Activated CD4-positive, alpha-beta T cell treated with anti-CD3 and anti-CD28 coated beads for 36 hours (primary cell): ENCODE measurements at regions not wholly inside any gene's neighbourhood (a gene's known extent, or its start where the extent isn't known, plus 50 kb on each side); places are given as distances from the start of the nearest gene placed in this dataset.

ENCODE experiments used
- ATAC-seq: fragments of 200-7000 bp; cut with Tn5 transposase; one replicate; pipeline ENCODE4 v1.10.0; 2021; ENCODE audit warnings: mild to moderate bottlenecking, moderate library complexity
- CTCF ChIA-PET: fragments of 350-600 bp; sonication (Branson Sonifier 250); formaldehyde crosslinking; loops from one replicate; lab custom pipeline; 2021; ENCODE audit warnings: antibody characterized with exemption; lab: Charles Lee
- POLR2A ChIA-PET: fragments of 350-600 bp; sonication (Branson Sonifier 250); formaldehyde crosslinking; loops from one replicate; lab custom pipeline; 2021; ENCODE audit warnings: antibody characterized with exemption, inconsistent platforms; lab: Charles Lee
- DNase-seq: peaks from one replicate; pipeline ENCODE4 v3.0.0-alpha.2; 2020
- H3K27ac Mint-ChIP-seq: one replicate; pipeline ENCODE4 v1.8.0; 2021; ENCODE audit warnings: mixed read lengths
- H3K27me3 Mint-ChIP-seq: one replicate; pipeline ENCODE4 v1.8.0; 2021; ENCODE audit warnings: mixed read lengths
- H3K36me3 Mint-ChIP-seq: one replicate; pipeline ENCODE4 v1.8.0; 2021; ENCODE audit warnings: low read depth, mixed read lengths
- H3K4me1 Mint-ChIP-seq: one replicate; pipeline ENCODE4 v1.8.0; 2021; ENCODE audit warnings: mixed read lengths
- H3K4me3 Mint-ChIP-seq: one replicate; pipeline ENCODE4 v1.8.0; 2021; ENCODE audit warnings: mild to moderate bottlenecking, moderate library complexity, mixed read lengths
- H3K9me3 Mint-ChIP-seq: one replicate; pipeline ENCODE4 v1.8.0; 2021; ENCODE audit warnings: low read depth, mixed read lengths
- intact Hi-C, 2 experiments: fragments of 100-400 bp; cut with DNase I in 1 of 2; cut with micrococcal nuclease in 1 of 2; formaldehyde crosslinking; loops; one replicate each; pipeline versions ENCODE4 v1.14.2 to v1.15.1; 2022 to 2024; cut with DNase I, micrococcal nuclease

DNA sequence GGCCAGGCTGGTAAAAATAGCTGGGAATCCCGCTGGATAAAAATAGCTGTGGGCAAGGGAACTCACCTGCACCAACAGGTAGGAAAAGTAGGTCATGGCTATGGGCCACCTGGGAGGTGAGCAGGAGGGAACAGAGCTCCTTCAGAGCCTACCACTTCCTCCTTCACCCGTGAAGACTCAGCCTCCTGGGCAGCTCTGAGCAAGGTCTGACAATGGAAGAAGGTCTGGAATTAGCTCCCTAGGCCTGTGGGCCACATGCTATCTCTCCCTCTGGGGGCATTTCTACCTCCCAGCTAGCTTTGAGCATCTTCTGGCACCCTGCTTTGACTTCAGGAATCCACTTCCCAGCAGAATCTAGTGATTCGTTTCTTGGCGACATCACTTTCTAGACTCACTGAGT is 153.9 kb downstream of the MRPL14 start:
- H3K27me3 Mint-ChIP-seq = peaks cover 3% of the 10 kb centered on the region
- no peak for DNase-seq
- POLR2A ChIA-PET = no interaction called here
- H3K9me3 Mint-ChIP-seq = no peaks in the 10 kb centered on the region
- intact Hi-C loops = no loop called here
- H3K36me3 Mint-ChIP-seq = no peaks in the 10 kb centered on the region
- CTCF ChIA-PET = no interaction called here
- no peak overlapping the region for H3K4me3 Mint-ChIP-seq
- H3K27ac Mint-ChIP-seq = no peak overlapping the region
- ATAC-seq = no peak
- no peaks in the 10 kb centered on the region for H3K4me1 Mint-ChIP-seq

DNA sequence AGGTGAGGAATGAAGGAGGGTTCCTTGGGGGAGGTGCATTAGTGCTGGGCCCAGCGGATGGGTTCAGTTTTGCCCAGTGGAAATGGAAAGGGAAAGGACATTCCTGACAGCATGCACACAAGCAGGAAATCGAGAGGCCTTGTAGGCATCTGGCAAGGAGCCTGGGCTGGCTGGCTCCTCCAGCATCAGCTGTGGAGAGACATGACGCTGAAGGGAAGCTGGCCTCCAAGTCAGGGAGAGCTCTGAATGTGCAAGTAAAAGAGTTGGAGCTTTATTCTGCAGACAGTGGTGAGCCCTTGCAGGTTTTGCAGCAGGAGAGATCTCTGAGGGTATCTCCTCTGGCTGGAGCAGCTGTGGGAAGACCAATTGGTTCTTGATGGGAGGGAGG is 154.3 kb downstream of the MRPL14 start:
- ChIA-PET CTCF (interaction anchor here (0.6 kb wide), 1 partner anchor 19 kb away, joined by 3 read pairs; no protein-coding TSS in a partner anchor), POLR2A (no interaction called here)
- H3K9me3 Mint-ChIP-seq = no peaks in the 10 kb centered on the region
- no peak overlapping the region for H3K4me3 Mint-ChIP-seq
- DNase-seq (no peak), ATAC-seq (no peak)
- H3K27me3 Mint-ChIP-seq = peaks cover 2% of the 10 kb centered on the region
- H3K4me1 Mint-ChIP-seq = no peaks in the 10 kb centered on the region
- no peaks in the 10 kb centered on the region for H3K36me3 Mint-ChIP-seq
- no peak overlapping the region for H3K27ac Mint-ChIP-seq
- intact Hi-C loops = no loop called here

DNA sequence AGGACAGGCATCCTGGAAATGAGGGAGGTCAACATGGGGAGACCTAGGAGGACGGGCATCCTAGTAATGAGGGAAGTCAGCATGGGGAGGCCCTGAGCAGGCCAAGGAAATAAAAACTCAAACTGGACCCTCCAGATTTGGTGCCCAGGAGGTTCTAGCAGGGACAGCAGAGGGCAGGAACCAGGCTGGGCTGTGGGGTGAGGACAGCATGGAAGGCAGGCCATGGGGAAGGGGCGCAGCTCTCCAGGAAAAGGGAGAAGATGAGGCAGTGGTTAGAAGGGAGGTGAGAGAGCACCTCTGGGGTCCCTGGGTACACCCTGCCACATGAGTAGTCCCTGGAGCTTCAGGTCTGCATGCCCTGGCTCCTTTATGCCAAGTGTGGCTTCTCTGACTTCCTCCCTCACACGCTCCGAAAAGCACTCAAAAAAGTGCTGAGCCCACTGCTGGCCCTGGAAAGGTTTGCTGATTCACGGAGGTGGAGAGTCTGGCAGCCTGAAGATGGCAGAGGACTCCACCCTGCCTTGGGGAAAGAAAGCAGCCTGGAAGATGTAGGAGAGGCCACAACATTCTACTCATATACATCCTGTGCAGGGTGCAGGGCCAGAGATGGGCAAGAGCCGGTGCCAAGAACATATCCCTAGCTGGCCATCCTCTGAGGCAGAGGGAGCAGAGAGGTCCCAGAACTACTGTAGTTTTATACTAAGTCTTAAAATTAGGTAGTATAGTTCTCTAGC is 154.9 kb downstream of the MRPL14 start:
- H3K4me1 Mint-ChIP-seq = no peaks in the 10 kb centered on the region
- ChIA-PET CTCF (interaction anchor here (0.6 kb wide), 2 partner anchors 18 to 199 kb away, joined by 3 read pairs; no protein-coding TSS in a partner anchor), POLR2A (no interaction called here)
- intact Hi-C loops = no loop called here
- ATAC-seq (no peak), DNase-seq (no peak)
- H3K27me3 Mint-ChIP-seq = peaks cover 2% of the 10 kb centered on the region
- no peaks in the 10 kb centered on the region for H3K9me3 Mint-ChIP-seq
- H3K27ac Mint-ChIP-seq = no peak overlapping the region
- no peak overlapping the region for H3K4me3 Mint-ChIP-seq
- H3K36me3 Mint-ChIP-seq = no peaks in the 10 kb centered on the region

DNA sequence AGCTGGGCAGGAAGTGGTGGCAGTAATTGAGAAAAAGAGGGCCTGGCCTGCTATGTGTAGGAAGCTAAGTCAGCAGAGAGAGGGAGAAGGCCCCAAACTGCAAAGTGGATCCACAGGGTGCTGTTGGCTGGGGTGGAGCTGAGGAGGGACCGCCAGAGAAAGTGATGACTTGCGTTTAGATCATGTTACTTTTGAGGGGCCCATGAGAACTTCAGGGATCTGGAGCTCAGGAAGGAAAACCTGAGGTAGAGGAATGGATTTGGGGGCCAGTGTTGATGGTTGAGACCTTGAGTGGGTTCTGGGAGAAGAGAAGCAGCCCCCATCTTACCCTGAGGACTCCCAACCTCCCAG is 155.5 kb downstream of the MRPL14 start:
- CTCF ChIA-PET = interaction anchor here (0.6 kb wide), 1 partner anchor 198 kb away, joined by 3 read pairs; no protein-coding TSS in a partner anchor
- no peaks in the 10 kb centered on the region for H3K9me3 Mint-ChIP-seq

DNA sequence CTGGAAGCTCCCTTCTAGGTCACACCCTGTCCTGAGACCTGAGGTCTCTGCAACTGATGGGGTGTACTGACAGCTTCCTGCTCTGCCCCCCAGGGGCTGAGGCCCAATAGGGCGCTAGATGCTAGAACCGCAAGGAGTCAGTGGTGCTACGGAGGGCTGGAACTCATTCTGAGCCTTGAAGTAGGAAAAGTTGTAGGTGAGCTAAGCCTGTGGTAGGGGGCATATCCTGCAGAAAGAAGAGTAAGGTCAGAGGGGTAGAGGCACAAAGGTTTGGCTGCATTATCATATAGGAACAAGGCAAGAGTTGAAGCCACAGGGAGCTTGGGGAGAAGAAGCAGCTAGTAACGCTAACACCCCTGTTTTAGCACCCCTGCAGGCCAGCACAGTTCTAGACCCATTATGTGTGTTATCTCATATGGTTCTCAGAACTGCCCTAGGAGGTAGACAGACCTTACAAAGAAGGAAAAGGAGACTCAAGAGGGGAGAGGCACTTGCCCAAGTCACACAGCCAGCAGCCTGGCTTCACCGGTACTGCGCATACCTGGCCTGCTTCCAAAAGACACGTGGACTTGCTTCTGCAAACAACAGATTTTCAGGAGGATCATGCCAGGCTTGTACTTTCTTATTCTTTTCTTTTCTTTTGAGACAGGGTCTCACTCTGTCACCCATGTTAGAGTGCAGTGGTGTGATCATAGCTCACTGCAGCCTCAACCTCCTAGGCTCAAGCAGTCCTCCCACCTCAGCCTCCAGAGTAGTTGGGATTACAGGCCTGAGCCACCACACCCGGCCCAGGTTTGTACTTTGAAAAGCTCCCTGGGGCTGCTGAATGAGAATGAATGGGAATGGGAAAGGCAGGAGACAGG is 156.1 kb downstream of the MRPL14 start:
- H3K27me3 Mint-ChIP-seq = peaks cover 2% of the 10 kb centered on the region
- no peak overlapping the region for H3K4me3 Mint-ChIP-seq
- H3K36me3 Mint-ChIP-seq = no peaks in the 10 kb centered on the region
- POLR2A ChIA-PET = no interaction called here
- no peaks in the 10 kb centered on the region for H3K4me1 Mint-ChIP-seq
- no peak overlapping the region for H3K27ac Mint-ChIP-seq
- no peak for DNase-seq
- CTCF ChIA-PET = interaction anchor here (0.6 to 1.0 kb wide), 3 partner anchors 9 to 67 kb away, joined by 4 to 5 read pairs (median 4); no protein-coding TSS in a partner anchor
- no peaks in the 10 kb centered on the region for H3K9me3 Mint-ChIP-seq
- no peak for ATAC-seq
- intact Hi-C loops = no loop called here

More for the DNA sequence above, 155.5 kb downstream of the MRPL14 start:
- no peak for DNase-seq
- POLR2A ChIA-PET = no interaction called here
- intact Hi-C loops = no loop called here
- no peak overlapping the region for H3K4me3 Mint-ChIP-seq
- H3K27me3 Mint-ChIP-seq = peaks cover 2% of the 10 kb centered on the region
- no peaks in the 10 kb centered on the region for H3K36me3 Mint-ChIP-seq
- no peak overlapping the region for H3K27ac Mint-ChIP-seq
- H3K4me1 Mint-ChIP-seq = no peaks in the 10 kb centered on the region
- ATAC-seq = no peak

DNA sequence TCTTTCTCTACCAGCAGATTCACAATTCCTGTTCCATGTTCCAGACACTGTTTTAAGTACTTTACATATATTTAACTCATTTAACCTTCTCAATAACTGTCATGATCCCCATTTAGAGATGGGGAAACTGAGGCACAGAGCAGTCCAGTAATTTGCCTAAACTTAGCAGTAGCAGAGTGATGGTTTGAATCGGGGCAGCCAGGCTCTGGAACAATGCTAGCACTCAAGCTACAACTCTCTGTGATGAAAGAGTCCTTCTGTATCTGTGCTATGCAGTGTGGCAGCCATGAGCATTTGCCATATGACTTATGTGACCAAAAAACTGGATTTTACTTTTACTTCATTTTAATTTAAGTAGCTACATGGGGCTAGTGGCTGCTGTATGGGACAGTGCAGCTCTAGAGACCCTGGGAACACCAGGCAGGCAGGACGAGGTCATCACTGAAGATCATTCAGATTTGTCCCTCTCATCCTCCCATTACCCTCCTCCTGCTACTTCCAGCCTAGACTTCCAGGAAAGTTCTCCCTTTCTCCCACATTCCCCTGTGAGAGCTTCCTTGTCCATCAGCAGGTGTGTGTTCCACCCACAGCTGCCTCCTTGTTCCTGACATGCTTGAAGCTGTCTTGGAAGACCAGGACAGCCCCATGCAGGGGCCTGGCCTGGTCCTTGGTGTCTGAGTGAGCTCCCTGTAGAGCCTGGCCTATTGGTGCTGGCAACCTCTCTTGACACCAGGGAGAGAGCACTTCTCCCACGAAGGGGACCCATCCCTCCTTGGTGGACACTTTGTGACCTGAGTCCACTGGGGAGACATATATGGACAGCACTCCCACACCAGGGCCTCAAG is 157.0 kb downstream of the MRPL14 start:
- H3K36me3 Mint-ChIP-seq = no peaks in the 10 kb centered on the region
- H3K9me3 Mint-ChIP-seq = no peaks in the 10 kb centered on the region
- ChIA-PET CTCF (interaction anchor here (0.7 to 1.0 kb wide), 3 partner anchors 24 to 126 kb away, joined by 4 to 5 read pairs (median 4); no protein-coding TSS in a partner anchor), POLR2A (no interaction called here)
- intact Hi-C loops = no loop called here
- ATAC-seq (no peak), DNase-seq (no peak)
- H3K4me1 Mint-ChIP-seq = no peaks in the 10 kb centered on the region
- H3K4me3 Mint-ChIP-seq = no peak overlapping the region
- H3K27ac Mint-ChIP-seq = no peak overlapping the region
- no peaks in the 10 kb centered on the region for H3K27me3 Mint-ChIP-seq

DNA sequence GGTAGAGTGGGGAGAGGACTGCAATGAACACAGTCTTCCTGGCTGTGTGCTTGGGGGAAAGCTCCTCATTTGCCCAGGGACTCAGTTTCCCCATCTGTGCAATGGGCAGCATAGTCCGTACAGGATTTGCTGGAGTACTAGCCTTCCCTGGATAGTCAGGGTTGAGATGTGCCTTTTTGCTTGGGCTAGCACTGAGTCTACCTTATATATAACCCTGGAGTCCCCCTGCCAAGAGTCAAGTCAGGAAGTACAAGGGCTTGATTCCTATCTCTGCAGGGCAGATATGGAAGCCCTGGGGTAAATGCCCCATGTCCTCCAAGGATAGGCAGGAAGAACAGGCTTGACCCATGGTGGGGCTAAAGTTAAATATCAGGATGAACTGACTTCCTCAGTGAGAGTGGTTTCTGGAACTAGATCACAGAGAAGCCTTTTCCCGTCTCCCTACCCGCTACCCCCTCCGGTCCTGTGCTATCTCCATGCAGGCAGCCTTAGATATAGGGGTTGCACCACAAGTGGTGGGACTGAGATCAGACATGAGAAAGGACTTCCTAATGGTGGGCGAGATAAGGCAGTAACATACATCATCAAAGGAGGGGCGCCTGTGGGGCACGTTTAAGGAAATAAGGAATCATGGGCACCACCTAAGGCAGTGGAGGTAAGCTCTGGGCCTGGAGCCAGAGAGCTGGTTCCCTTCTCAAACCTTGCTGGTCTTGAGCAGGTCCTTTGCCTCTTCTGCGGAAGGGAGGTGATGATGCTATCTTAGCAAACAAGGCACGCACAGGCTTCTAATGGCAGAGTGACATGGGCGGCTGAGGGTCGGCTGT is 157.9 kb downstream of the MRPL14 start:
- H3K27me3 Mint-ChIP-seq = peaks cover under 1% of the 10 kb centered on the region
- ChIA-PET POLR2A (no interaction called here), CTCF (interaction anchor here (0.7 to 1.2 kb wide), 2 partner anchors 28 to 127 kb away, joined by 4 read pairs; no protein-coding TSS in a partner anchor)
- no peak overlapping the region for H3K27ac Mint-ChIP-seq
- no peak overlapping the region for H3K4me3 Mint-ChIP-seq
- intact Hi-C loops = no loop called here
- H3K36me3 Mint-ChIP-seq = no peaks in the 10 kb centered on the region
- H3K4me1 Mint-ChIP-seq = no peaks in the 10 kb centered on the region
- no peak for DNase-seq
- ATAC-seq = no peak
- no peaks in the 10 kb centered on the region for H3K9me3 Mint-ChIP-seq

DNA sequence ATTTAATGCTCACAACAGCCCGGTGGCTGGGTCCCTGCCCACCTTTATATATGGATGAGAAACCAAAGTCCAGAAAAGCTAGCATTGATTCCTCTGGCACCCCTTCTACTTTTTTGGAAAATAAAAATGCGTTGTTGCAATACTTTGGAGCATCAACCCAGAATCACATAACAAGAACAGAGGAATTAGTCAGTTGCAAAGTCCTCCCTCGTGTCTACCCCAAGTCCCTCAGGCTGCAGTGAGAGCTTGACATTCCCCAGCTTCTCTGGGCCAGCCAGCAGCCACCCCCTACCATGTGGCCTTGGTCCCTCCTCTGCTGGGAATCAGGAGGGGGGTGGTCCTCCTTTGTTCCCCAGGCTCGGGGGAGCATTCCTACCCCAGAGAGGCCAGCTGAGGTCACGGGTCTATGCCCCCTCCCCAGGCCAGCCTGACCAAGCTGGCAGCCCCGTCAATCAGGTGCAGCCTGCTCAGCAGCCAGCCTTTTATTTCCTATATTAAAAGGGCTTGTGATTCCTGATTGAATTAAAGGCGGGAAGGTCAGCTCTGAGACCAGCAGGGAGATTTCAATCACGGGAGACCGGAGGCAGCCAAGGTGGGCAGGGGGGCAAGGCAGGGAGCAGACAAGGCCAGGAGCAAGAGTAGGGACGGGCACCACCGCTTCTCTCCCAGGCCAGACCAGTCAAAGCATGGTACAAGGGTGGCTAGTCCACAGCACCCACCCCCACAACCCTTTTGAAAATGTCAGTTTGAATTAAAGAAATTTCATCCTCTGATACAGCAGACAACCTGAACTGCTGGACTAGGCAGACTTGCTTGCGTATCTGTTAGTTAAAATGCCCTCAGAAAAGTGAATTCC is 158.9 kb downstream of the MRPL14 start:
- no peaks in the 10 kb centered on the region for H3K4me1 Mint-ChIP-seq
- CTCF ChIA-PET = interaction anchor here (1.0 to 1.2 kb wide), 2 partner anchors 10 to 27 kb away, joined by 3 to 4 read pairs; no protein-coding TSS in a partner anchor
- POLR2A ChIA-PET = no interaction called here

DNA sequence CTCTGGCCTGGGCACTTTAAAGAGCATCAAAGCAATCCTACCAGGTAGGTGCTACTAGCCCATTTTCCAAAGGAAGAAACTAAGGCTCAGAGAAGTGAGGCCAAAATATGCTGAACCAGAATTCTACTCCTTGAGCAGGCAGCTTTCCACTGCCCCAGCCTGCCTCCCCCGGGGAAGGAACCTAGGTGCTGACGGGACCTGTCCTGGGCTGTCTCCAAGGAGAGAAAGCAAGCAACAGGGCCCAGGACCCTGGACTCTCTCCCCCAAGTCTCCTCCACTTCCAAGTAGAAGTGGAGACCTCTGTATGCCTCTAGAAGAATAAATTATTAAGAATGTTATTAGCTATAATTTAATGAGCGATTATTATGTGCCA is 159.5 kb downstream of the MRPL14 start:
- intact Hi-C loops = no loop called here
- ATAC-seq (no peak), DNase-seq (no peak)
- Mint-ChIP-seq H3K27ac (no peak overlapping the region), H3K4me3 (no peak overlapping the region), H3K36me3 (no peaks in the 10 kb centered on the region), H3K27me3 (peaks cover 2% of the 10 kb centered on the region), H3K9me3 (no peaks in the 10 kb centered on the region), H3K4me1 (no peaks in the 10 kb centered on the region)
- CTCF ChIA-PET = interaction anchor here (0.7 to 1.0 kb wide), 2 partner anchors 9 to 26 kb away, joined by 3 read pairs; no protein-coding TSS in a partner anchor
- POLR2A ChIA-PET = no interaction called here

More for the DNA sequence above, 158.9 kb downstream of the MRPL14 start:
- peaks cover 2% of the 10 kb centered on the region for H3K27me3 Mint-ChIP-seq
- no peak overlapping the region for H3K27ac Mint-ChIP-seq
- ATAC-seq (no peak), DNase-seq (no peak)
- no peak overlapping the region for H3K4me3 Mint-ChIP-seq
- no peaks in the 10 kb centered on the region for H3K9me3 Mint-ChIP-seq
- intact Hi-C loops = no loop called here
- H3K36me3 Mint-ChIP-seq = no peaks in the 10 kb centered on the region
